GM19240 (cell line): ENCODE measurements at regions not wholly inside any gene's neighbourhood (a gene's known extent, or its start where the extent isn't known, plus 50 kb on each side); places are given as distances from the start of the nearest gene placed in this dataset.

ENCODE experiments used
- DNase-seq: peaks from one replicate; pipeline ENCODE4 v3.0.0; 2011; ENCODE audit warnings: low spot score; ENCODE audit not compliant: insufficient read length

DNA sequence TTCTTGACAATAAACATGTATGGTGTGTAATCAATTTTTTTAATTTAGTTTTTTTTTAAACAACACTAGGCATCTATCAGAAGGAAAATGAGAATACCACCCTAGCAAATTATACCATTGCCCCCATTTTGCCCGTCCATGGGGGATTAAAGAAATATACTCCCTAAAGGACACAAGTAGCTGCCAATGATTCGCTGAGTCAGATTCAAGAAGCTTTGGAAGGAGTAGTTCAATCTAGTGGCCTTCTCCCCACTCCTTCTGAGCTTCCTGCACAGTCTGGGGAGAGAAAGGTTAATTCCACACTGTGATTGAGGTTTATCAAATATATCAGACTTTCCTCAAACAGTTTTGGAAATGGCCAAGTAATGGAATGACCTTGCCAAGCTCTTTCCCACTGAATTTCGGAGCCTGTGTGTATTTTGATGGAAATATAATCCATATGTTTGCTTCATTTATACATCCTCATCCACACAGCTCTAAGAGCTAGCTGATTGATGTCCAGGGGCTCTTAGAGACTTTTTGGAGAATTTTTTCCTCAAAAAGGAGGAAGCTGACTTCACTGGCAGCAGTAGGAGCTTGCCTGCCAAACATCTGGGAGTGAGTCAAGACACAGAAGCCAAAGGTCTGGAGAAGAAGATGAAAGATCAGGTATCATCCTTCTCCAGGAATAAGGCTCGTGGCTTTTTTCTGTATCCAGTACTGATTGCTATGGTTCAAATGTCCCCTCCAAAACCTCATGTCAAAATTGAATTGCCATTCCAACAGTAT is 478.5 kb upstream of the PROK2 start:
- DNase-seq, result no peak

DNA sequence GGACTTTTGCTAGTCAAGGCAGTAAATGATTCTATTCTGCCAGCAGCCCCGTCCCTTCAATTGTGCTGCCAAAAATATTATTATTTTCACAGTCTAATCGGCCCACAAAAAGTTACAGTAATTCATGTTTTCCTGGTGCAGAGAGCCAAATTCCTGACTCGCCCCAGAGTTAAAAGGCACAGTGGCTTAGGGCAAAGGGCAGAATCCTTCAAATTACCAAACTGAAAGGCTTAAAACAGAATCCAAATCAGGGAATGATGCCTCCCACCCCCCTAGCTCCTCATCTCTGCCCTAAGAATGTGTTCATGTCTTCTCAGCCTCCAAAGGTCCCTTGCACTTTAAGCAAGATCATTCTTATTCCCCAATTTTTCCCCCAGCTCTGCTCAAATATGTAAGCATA is 477.8 kb upstream of the PROK2 start:
- no peak for DNase-seq

DNA sequence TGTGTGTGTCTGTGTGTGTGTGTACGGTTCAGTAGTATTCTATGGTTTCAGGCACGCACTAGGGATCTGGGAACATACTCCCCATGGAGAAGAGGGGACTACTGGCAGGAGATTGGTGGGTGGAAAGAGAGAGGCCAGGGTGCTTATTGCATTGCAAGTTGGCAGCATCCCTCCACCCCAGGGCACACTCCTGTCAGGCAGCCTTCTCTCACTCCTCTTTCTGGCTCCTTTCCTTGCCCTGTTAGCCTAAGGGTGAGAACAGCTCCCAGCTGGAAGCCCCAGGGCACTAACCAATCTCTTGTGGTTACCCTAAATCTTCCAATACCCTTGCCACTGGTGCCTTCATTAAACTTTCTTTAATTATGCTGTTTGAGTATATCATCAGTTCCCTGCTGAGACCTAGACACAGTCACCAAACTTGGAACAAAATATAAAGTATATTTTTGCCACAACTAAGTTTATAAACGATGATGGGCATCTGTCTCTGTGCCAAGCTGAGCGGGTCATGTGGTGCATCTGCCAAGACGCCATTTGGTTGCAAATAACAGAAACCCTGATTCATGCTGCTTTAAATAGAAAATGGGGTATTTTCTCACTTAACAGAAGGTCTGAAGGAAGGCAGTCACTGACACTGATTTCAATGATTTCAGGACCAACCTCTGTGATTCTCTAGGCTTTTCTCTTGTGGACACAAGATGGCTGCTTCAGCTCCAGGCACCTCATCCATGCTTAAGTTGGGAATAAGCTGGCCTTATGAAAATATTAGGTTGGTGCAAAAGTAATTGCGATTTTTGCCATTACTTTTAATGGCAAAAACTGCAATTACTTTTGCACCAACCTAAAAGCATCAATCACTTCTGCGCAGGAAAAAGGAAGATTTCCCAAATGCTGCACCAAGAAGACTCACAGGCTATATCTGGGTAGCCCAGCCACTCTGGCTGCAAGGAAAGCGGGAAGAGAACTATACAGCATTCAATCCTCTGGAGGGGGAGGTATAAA is 476.9 kb upstream of the PROK2 start:
- DNase-seq, result no peak

DNA sequence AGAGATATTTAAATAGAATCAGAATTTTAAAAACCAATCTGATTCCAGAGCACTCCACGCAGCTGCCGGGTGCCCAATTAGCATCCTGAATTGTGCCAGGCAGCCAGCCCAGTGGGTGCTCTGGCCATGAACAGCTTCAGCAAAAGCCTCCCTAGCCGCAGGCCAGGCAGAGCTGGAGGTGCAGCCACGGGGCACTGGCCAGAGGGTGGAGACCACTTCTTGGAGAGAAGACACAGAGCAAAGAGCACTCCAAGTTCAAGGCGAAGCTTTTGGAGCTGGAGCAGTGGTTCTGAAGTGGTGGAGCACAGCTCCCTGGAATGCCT is 475.6 kb upstream of the PROK2 start:
- no peak for DNase-seq

DNA sequence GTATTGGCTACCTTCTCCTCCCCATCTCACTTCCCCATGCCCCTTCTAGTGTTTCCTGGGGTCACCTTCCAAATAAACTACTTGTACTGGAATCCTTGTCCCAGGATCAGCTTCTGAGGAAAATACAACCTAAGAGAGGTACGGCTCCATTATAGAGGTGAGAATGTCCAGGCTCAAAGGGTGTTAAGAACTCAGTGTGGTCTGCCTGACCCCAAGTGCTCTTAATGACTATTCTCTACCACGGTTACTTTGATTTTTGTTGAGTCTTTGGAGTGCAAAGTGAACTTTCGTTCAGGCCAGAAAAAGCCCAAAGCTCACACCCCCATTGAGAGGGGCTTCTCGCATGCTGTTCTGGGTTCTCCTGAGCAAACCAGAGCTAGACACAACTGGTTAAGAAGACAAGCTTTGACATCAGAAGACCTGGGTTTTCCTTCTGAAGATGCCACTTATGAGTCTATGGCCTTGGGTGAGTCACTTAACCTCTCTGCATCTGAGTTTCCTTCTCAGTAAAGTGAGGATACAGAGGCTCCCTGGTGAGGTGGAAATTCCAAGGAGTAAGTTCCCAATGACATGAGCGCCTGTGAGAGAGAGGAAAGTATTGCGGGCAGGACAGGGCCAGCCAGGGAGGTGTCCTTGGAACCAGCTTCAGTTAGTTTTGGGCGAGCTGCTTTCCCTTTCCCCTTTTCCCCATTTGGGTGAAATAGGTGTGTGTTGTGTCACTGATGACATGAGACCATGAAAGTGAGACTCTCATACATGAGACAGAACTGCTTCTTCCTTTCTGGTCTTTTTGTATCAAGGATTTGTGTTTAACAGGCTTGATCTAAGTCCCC is 475.0 kb upstream of the PROK2 start:
- DNase-seq, result no peak

DNA sequence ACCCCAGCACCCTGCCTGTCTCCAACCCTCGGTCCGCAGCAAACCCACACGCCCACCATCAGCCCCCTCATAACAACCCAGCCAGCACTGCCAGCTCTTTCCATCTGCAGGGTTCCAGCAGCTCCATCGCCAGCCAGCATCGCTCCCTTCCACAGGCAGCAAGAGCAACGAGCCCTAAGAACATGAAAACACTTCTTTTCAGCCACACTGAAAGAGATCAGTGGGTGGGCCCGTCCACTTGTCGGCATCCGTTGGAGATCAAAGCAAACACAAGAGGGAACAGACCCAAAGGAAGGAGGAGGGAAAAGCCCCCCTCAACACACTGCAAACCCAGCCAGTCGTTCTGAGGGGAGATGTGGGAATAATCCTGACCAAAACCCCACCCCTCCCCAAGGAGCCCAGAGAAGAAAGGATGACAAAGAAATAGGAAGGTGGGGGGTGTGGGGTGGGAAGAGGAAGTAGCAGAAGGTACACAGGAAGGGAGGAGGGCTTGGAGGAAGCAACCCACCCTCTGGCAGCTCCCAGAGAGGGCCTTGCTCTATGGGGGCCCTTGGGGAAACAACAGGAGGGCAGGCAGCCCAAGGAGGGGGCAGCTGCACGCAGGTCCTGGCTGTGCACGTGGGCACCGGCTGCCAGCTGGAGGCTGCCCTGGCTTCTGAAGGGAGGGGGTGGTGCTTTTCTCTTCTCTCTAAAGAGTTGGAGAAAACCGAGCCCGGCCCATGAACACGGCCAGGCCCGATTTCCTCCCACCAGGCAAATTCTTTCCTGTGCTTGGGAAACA is 473.6 kb upstream of the PROK2 start:
- DNase-seq, result no peak

DNA sequence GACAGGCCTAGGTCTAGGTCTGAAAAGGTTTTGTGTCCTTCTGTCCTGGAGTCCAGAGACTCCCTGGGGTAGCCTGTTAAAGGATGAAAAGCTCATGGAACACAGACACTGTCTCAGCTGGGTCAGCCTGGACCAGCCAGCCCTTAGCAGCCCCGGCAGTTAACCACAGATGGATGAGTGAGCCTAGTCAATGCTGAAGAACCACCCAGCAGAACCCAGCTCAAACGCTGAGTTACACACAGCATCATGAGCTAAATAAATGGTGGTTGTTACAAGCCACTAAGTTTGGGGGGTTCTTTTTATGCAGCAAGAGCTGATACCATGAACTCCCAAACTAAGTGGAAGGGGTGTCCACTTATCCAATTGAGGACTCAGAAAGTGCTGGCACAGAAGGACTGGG is 472.8 kb upstream of the PROK2 start:
- DNase-seq, result no peak

DNA sequence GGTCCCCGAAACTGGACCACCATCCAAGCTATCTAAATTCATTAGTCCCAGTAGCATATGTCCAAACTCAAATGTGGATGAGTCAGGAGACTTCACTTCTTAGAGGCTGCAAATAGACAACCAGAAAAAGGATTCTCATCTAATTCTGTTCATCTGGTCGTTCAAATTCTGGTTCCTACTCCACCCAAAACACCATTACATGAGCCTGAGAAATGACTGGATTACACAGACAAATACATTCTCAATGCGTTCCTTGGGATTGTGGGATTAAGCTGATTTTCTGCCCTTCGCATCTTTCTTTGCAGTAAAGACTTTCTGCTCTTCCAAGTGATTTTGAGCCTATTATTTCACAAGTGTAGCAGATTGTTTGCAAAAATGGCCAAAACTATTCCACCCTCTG is 472.3 kb upstream of the PROK2 start:
- DNase-seq, result no peak

DNA sequence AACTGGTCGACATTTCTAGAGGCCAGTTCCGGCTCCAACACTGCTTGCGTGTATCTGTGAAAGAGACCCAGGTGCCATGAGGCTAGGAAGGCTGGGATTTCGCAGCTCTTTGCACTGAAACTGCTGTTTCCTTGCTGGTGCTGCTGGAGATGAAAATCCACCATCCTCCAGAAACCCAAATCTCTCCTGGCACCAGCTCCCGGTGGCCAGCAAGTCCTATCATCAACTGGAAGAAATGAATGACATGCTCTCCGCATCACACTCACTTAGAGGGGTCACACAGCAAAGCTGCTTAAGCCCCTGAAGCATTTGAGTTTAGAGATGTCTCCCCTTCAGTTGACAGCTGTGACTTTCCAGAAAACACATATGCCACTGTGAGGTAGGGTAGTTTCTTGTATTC is 471.8 kb upstream of the PROK2 start:
- no peak for DNase-seq

DNA sequence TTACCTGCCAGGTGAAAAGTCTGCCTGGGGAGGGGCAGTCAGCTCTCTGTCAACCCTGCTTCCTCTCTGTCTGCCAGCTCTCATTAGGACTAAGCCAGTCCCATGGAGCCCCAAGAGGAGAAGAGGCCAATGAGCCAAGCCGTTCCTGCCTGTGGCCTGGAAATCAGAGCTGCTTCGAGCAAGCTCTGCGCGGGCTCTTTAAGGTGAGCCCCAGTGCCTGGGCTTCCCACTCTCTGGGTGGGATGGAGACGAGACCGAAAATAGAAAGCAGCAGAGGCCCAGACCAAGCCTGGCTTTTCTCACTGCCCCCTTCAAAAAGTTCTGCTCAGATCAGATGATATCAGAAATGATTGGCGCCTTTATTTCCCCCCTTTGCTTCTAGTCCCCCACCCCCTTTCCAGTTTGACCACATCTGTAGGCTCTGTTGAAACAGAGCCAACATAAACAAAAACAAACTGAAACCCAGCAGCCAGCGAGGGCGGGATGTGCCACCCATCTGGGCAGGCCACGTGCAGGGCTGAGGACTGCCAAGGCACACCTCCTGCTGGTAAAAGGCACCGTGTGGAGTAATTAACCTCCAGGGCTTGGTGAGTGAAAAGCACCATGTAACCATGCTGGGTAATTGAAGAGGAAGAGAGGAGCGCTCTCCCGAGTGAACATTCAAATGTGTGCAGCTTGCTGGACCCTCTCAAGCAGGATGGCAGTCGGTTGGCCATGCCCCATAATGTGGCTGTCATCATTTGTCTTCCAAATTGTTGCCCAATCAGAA is 471.0 kb upstream of the PROK2 start:
- no peak for DNase-seq

DNA sequence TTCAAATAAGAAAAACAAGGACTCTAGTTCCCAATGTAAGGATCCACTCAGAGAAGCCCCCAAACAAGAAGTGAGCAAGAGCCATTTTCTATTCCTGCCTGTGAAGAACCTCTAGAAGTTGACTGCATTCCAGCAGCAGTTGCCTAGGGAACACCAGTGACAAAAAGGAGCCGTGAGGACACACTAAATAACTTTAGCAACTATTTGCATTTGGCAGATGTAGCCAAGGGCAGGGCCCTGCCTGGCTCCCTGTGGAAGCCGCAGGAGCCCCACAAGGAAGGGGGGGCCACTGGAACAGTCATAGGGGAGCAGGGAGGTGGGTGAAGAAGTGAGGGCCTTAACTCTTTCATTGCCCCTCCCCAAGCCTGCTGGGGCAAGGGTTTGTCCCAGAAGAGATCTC is 470.2 kb upstream of the PROK2 start:
- no peak for DNase-seq

DNA sequence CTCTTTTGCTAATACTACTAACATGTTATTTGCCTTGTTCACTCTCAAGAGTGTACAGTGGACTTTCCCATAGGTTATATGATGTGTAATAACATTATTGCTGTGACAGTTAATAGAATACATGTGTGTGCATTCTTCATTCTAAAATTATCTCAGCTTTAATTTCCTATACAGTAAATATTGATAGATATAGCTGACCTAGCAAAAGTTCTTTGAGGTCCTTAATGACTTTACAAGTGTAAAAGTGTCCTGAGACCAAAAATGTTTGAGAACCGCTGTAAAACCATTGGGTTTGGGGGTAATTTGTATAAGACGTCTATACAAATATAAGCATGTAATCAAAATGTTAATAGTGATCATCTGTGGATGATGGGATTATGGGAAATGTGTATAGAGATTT is 469.5 kb upstream of the PROK2 start:
- DNase-seq, result no peak

DNA sequence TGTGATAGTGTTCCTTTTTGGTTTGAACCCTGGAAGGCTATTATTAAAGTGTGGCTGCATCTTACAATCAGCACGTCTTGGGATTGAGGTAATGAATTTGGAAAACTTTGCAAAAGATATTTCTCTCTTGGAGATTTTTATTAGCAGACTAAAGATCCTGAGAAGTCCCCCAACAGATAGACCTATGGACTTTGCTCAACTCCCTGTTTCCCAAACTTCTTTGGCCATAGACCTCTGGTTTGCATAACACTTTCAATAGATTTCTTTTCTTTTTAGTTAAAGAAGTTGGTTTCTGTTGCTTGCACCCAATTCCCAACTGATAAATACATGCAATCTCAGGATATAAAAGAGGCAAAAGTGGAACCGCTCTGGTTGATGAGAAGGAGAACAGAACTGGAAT is 465.8 kb upstream of the PROK2 start:
- no peak for DNase-seq

DNA sequence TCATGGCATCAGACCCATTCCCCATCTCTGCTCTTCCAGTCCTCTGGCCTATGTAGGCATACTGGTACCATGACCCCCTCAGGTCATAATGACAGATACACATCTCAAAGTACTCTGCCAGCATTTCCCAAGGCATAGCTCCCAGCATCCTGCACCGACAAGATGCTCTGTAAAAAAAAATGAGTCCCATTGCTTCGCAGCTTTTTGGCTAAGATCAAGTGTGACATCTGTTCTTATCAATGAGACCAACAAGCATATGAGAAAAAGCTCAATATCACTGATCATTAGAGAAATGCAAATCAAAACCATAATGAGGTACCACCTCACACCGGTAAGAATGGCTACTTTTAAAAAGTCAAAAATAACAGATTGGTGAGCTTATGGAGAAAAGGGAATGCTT is 463.9 kb upstream of the PROK2 start:
- no peak for DNase-seq

DNA sequence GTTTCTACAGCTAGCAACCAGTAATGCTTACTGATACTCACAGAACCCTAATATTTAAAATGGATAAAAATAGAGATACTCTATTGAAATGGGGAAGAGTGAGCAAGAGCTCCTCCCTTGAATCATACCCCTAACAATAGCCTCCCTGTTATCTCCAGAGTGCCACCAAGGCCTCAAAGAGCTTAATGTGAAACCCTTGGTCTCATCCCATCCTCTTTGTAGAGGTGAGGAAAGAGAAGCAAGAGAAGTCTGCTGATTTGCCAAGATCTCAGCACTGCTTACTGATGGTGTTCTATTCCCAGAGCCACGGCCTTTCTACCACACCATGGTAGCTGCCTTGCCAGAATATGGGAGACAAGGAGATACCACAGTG is 463.4 kb upstream of the PROK2 start:
- no peak for DNase-seq

DNA sequence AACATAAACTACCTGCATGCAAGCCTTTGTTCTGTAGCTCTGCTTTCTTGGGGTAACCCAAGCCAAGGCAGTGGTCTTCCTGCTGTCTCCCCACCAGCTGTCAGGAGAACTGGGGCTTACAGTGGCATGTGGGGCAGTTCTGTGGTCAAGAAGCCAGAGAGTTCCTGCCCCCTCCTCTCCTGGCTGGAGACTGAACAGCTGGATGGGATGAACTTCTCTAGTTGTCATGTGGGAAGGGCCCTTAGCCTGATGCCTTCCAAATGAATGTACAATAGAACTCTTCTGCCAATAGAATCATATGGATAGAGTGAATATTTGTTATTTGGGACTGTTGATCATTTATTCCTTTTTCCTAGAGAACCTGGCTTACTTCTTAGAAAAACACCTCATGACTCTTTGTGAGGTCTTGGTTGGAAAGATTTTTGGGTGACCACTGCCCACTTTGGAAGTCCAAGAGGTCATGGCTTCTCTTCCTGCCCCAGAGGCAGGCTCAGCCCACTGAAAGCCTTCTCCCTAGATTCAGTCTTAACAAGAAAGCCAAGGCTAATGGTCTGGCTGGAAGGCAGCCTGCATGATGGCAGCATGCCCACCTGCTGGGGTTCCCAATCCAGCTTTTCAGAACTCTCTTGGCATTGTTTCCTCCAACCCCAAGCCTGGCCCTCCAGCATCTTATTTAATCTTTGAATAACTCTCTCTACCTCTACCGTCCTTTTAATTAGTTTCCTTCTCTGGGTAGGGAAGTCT is 462.9 kb upstream of the PROK2 start:
- no peak for DNase-seq

DNA sequence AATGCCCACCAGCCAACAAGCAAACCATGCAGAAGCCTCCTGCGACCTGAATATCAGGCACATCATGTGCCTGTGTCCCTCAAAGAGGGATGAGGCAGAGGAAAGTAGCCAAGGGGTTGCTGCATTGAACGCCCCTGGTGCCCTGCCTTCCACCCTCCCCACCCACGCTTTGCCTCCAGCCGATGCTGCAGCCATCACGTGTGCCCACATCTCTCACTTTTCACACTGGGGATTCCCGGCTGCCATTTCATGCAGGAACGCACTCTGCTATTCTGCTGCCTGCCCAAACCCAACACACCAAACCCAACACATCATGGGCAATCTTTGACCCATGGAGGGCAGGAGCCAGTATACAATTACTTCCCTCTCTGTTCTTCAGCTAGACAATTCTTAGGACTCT is 462.2 kb upstream of the PROK2 start:
- no peak for DNase-seq

DNA sequence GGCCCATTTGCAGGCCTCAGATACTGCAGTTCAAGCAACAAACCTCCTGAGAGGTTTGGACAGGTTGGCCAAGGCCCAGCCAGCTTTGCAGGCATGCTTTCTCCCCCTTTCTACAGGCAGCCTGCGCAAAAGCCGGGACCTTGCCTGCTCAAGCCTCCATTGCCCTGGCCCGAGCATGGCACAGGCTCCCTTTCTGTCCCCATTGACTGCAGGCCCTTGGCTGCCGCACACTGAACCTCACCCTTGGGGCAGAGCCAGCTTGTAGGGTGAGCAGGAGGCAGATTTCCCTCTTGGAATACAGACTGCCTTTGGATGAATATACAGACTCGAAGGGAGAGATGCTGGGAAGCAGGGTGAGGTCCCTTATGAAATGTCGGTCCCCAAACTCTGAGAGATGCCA is 461.7 kb upstream of the PROK2 start:
- DNase-seq, result no peak

DNA sequence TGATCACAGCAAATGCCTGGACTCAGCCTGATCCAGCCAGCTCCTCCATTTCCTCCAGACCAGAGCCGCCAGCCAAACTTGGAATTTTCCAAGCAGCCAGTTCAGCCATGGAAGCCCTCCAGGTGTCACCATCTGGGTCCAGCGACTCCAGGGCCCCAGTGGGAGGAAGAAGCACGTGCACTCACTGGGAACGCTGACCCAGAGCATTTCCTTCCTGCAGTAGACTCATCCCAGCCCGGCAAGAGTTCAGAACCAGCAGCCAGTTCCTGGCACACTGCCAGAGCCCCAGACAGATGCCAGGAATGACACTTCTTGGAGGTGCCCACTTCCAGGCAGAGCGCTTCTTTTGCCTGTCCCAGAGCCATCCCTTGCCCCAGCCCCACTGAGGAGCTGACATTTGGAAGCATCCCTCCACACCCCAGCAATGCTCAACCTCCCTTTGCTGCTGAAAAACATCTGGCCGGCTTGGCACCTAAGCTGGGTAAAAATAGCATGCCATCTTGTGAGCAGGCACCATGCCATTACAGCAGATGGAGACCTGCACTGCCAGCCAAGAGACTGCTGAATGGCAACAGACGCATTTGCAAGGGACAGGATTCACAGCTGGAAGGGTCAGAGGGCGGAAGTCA is 460.3 kb upstream of the PROK2 start:
- DNase-seq, result no peak
